Suprapubic skin (tissue), 4 donors: ENCODE measurements at regions not wholly inside any gene's neighbourhood (a gene's known extent, or its start where the extent isn't known, plus 50 kb on each side); places are given as distances from the start of the nearest gene placed in this dataset.

ENCODE experiments used
- DNase-seq, 2 donors: peaks; one replicate each; pipeline ENCODE4 v3.0.0-alpha.2; 2019; ENCODE audit warnings: low spot score in 2 of 2
- H3K27ac ChIP-seq: fragments of 200-600 bp; sonication (generic); one replicate; pipeline ENCODE4 v1.5.1; 2019
- H3K27me3 ChIP-seq: fragments of 200-600 bp; sonication (generic); one replicate; pipeline ENCODE4 v1.5.1; 2019
- H3K36me3 ChIP-seq: fragments of 200-600 bp; sonication (generic); one replicate; pipeline ENCODE4 v1.5.1; 2019
- H3K4me1 ChIP-seq: fragments of 200-600 bp; sonication (generic); one replicate; pipeline ENCODE4 v1.5.1; 2019
- H3K4me3 ChIP-seq: fragments of 200-600 bp; sonication (generic); one replicate; pipeline ENCODE4 v1.5.1; 2019; ENCODE audit warnings: mild to moderate bottlenecking
- H3K9me3 ChIP-seq: fragments of 200-600 bp; sonication (generic); one replicate; pipeline ENCODE4 v1.5.1; 2019
- EP300 ChIP-seq: sonication (generic); formaldehyde crosslinking; IDR thresholded peaks from one replicate; pipeline ENCODE4 v1.6.1; 2017; ENCODE audit warnings: antibody characterized with exemption
- POLR2A ChIP-seq, 2 donors: fragments of 450-650 bp; IDR thresholded peaks; one replicate each; pipeline ENCODE4 v1.6.1; 2017; ENCODE audit warnings: antibody characterized with exemption in 2 of 2, mild to moderate bottlenecking in 2 of 2, moderate library complexity in 2 of 2
- POLR2AphosphoS5 ChIP-seq, 3 donors: sonication (generic); formaldehyde crosslinking; IDR thresholded peaks; one replicate each; pipeline ENCODE4 v1.6.1; 2017; ENCODE audit warnings: antibody characterized with exemption in 3 of 3
- WGBS: methylation state at CpG from one replicate; pipeline ENCODE4 v1.1.5; 2018; 5-methylcytosine and 5-hydroxymethylcytosine counted together
- TF ChIP-seq, protein P1 (sequence below), 2 donors: fragments of 200-600 bp in 1 of 2; fragments of 450-650 bp in 1 of 2; sonication (generic) in 1 of 2; IDR thresholded peaks; one replicate each; pipeline ENCODE4 v1.5.1; 2016 to 2019; ENCODE audit warnings: antibody characterized with exemption in 2 of 2, mild to moderate bottlenecking in 1 of 2, moderate library complexity in 1 of 2

DNA sequence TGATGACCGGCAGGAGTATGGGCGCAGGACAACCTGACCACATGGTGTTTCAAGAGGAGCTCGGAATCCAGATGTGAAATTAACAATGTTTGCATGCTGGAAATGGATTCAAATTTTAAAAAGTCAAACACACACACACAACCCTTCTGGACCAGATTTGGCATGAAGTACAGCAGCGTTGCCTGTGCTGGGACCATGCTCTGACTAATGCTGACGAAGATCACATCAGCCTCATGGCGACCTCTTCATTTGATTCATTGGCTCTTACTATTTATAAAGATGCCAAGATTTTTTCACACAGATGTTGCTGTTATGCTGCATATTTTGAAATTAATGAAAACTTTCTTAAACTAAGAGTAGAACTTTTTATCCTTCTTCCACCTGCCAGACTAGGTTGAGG is 926.6 kb upstream of the TMEM132C start:
- no peaks in the 10 kb centered on the region for H3K36me3 ChIP-seq
- H3K27ac ChIP-seq: no peak overlapping the region
- no peaks in the 10 kb centered on the region for H3K27me3 ChIP-seq
- H3K4me1 ChIP-seq: no peaks in the 10 kb centered on the region
- WGBS: 72% methylated on average over 6 of the region's 6 CpGs
- TF ChIP-seq, protein P1, sequence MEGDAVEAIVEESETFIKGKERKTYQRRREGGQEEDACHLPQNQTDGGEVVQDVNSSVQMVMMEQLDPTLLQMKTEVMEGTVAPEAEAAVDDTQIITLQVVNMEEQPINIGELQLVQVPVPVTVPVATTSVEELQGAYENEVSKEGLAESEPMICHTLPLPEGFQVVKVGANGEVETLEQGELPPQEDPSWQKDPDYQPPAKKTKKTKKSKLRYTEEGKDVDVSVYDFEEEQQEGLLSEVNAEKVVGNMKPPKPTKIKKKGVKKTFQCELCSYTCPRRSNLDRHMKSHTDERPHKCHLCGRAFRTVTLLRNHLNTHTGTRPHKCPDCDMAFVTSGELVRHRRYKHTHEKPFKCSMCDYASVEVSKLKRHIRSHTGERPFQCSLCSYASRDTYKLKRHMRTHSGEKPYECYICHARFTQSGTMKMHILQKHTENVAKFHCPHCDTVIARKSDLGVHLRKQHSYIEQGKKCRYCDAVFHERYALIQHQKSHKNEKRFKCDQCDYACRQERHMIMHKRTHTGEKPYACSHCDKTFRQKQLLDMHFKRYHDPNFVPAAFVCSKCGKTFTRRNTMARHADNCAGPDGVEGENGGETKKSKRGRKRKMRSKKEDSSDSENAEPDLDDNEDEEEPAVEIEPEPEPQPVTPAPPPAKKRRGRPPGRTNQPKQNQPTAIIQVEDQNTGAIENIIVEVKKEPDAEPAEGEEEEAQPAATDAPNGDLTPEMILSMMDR (IDR thresholded peaks at IDR 0.05): no peak
- TF ChIP-seq POLR2AphosphoS5 (IDR thresholded peaks at IDR 0.05): no peak
- no peak for TF ChIP-seq POLR2A (IDR thresholded peaks at IDR 0.05)
- no peak for TF ChIP-seq EP300
- no peak overlapping the region for H3K4me3 ChIP-seq
- DNase-seq: no peak
- H3K9me3 ChIP-seq: no peaks in the 10 kb centered on the region

DNA sequence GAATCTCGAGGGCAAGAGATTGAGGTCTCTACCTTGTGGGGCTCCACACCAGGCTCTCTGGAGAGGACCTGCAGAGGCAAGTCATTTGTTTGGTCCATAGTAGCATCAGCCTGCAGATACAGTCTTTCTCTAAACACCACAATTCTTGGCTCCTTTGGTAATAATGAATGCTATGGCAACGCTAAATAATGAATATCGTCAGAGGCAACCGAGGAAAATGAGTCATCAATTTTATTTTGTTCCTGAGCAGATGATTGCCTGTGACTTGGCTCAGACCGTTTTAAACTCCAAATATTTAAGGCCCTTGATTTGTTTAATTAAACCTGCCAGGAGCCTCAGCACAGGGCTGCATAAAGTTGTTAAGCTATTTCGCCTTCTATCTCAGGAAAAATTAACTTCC is 924.1 kb upstream of the TMEM132C start:
- Histone ChIP-seq H3K4me3 (no peak overlapping the region), H3K36me3 (no peaks in the 10 kb centered on the region), H3K27me3 (no peaks in the 10 kb centered on the region), H3K27ac (no peak overlapping the region), H3K9me3 (peaks cover 3% of the 10 kb centered on the region), H3K4me1 (no peaks in the 10 kb centered on the region)
- DNase-seq: no peak
- 65% methylated on average over 6 of the region's 6 CpGs for WGBS
- TF ChIP-seq POLR2AphosphoS5 (IDR thresholded peaks at IDR 0.05) (no peak), EP300 (no peak), POLR2A (IDR thresholded peaks at IDR 0.05) (no peak)
- TF ChIP-seq, protein P1 (IDR thresholded peaks at IDR 0.05): no peak

DNA sequence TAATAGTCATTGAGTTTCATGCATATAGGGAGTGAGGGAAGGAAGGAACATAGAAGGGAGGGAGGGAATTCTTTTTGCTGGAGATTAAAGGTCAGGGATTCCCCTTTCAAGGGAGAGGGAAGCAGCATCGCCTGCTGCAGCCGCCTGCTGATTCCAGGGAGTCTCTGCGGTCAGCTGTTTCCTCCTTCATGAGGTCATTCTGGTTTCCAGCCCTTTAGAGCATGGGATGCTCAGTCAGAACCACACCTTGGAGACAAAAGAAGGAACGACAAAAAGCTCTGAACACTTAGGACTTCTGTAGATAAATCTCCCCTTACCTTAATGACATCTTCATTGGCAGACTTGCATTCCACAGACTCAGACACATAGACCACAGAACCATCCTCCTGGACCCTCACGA is 923.0 kb upstream of the TMEM132C start:
- Histone ChIP-seq H3K4me1 (no peaks in the 10 kb centered on the region), H3K4me3 (no peak overlapping the region), H3K9me3 (peaks cover 3% of the 10 kb centered on the region), H3K27me3 (no peaks in the 10 kb centered on the region), H3K36me3 (no peaks in the 10 kb centered on the region), H3K27ac (no peak overlapping the region)
- DNase-seq: no peak
- WGBS: 73% methylated on average over 5 of the region's 5 CpGs
- TF ChIP-seq, protein P1 (IDR thresholded peaks at IDR 0.05): no peak
- no peak for TF ChIP-seq POLR2A (IDR thresholded peaks at IDR 0.05)

DNA sequence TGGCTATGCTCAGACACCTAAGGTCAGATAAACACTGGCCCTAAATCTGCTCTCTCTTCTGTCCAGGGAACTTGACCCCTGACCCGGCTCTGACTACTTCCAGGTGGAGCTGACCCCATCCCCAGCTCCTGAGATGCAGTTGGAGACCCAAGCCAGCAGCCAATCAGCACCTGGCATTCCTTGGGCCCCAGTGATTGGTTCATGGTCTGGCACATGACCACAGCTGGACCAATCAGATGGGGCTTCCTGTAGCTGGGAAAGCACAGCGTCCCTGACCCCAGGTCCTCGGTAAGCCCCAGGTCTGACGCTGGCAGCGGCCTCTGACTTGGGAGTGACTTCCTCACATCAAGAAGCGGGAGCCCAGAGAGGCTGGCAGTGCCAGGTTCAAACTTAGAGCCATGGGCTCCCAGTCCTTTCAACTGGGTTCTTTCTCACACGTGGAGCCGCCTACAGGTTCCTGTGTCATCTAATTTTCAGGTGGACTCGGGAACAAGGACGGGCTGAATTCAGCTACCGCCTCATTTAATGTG is 915.4 kb upstream of the TMEM132C start:
- TF ChIP-seq, protein P1 (IDR thresholded peaks at IDR 0.05): no peak
- TF ChIP-seq POLR2AphosphoS5 (IDR thresholded peaks at IDR 0.05) (no peak), POLR2A (IDR thresholded peaks at IDR 0.05) (no peak), EP300 (no peak)
- no peaks in the 10 kb centered on the region for H3K27me3 ChIP-seq
- 92% methylated on average over 7 of the region's 11 CpGs for WGBS
- H3K36me3 ChIP-seq: no peaks in the 10 kb centered on the region
- no peak for DNase-seq
- H3K4me1 ChIP-seq: no peaks in the 10 kb centered on the region
- no peak overlapping the region for H3K4me3 ChIP-seq
- H3K27ac ChIP-seq: no peak overlapping the region
- peaks cover 3% of the 10 kb centered on the region for H3K9me3 ChIP-seq

DNA sequence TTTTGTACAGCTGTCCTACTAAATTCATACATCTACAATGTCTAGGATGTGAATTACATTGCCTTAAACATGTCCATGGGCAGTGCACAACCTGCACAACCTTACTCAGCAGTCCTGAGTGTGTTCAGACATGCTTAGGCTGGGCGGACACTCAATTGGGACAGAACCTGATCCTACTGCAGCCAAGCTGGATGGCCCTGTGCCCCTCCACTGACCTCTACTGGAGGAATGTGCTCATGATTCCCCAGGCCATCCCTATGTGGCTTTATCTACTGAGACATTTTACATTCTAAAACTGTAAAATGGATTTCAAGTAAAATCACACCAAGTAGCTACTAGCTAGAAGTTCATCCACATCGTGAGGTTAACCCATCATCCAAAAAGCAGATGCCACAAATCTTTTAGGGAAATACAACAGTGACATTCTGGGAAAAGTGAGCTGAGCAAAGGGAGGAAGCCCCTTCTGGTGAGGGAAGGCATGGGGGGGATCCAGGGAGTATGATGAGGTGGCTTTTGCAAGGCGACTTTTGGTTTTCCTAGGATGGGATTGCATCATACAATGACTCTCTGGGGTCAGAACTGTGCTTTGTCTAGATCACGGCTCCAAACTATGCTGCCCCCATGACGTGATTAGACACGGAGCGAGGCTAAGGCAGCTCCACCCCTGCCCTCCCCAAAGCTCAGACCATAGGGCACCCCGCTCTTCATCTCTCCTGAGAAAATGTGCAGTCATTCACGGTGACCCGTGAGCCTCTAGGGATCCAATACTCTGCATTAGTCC is 911.7 kb upstream of the TMEM132C start:
- 64% methylated on average over 9 of the region's 10 CpGs for WGBS
- Histone ChIP-seq H3K27me3 (no peaks in the 10 kb centered on the region), H3K27ac (no peak overlapping the region), H3K4me1 (no peaks in the 10 kb centered on the region), H3K9me3 (no peaks in the 10 kb centered on the region), H3K36me3 (no peaks in the 10 kb centered on the region), H3K4me3 (no peak overlapping the region)
- no peak for DNase-seq
- TF ChIP-seq EP300 (no peak), POLR2A (IDR thresholded peaks at IDR 0.05) (no peak), POLR2AphosphoS5 (IDR thresholded peaks at IDR 0.05) (no peak)
- TF ChIP-seq, protein P1 (IDR thresholded peaks at IDR 0.05): no peak
